ENCODE measurements at regions not wholly inside any gene's neighbourhood (a gene's known extent, or its start where the extent isn't known, plus 50 kb on each side); places are given as distances from the start of the nearest gene placed in this dataset.

DNA sequence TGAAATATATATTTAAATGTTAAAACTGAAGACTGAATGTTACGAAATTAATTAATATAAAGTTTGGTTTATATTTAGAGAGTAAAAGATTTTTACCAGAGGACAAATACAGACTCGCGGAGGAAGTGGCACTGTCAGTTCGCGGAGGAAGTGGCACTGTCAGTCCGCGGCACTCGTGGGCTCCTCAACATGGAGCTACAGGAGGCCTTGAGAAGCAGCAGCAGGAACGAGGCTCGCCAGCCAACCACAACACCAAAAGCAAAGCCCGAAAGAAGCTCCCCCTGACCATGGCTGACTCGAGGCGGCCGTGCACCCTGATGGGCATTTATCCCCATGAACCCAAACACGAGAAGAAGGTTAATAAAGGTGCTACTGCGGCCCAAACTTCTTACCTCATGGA lies 125.3 kb upstream of the PABPC4L start:
- TF ChIP-seq Cebpa-rat (IDR thresholded peaks at IDR 0.05), result no peak
- no peak overlapping the region for H3K4me3 ChIP-seq
- no peaks in the 10 kb centered on the region for H3K4me1 ChIP-seq
- no peaks in the 10 kb centered on the region for H4K20me1 ChIP-seq
- no peak overlapping the region for H3K9ac ChIP-seq
- peaks cover 6% of the 10 kb centered on the region; the same call in 1 of the 2 replicates for H3K9me3 ChIP-seq
- no peaks in the 10 kb centered on the region for H3K27me3 ChIP-seq
- H3K27ac ChIP-seq, result no peak overlapping the region
- no peaks in the 10 kb centered on the region for H3K36me3 ChIP-seq
- no peak overlapping the region for H3K4me2 ChIP-seq

DNA sequence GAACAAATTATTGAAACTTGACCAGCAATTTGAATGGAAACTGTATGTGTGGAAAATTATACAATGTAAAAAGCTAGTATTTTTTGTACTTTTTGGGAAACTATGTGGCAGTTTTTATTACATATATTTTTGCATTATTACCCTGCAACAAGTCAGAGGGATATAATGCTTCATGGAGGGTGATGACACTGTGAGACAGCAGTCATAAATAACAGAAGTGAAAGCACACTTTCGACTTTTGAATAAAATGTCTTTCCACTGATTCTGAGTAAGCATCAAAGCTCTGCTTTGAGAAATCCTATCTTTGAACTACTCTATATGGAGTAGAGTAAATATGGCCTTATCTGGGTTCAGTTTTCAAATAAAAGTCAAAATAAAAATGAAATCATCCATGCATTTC lies 122.6 kb upstream of the PABPC4L start:
- Histone ChIP-seq H3K27me3 (no peaks in the 10 kb centered on the region), H3K9ac (no peak overlapping the region), H4K20me1 (no peaks in the 10 kb centered on the region), H3K4me3 (no peak overlapping the region), H3K9me3 (peaks cover 6% of the 10 kb centered on the region; the same call in 1 of the 2 replicates), H3K27ac (no peak overlapping the region), H3K36me3 (no peaks in the 10 kb centered on the region), H3K4me2 (no peak overlapping the region), H3K4me1 (no peaks in the 10 kb centered on the region)
- TF ChIP-seq Cebpa-rat (IDR thresholded peaks at IDR 0.05), result no peak

DNA sequence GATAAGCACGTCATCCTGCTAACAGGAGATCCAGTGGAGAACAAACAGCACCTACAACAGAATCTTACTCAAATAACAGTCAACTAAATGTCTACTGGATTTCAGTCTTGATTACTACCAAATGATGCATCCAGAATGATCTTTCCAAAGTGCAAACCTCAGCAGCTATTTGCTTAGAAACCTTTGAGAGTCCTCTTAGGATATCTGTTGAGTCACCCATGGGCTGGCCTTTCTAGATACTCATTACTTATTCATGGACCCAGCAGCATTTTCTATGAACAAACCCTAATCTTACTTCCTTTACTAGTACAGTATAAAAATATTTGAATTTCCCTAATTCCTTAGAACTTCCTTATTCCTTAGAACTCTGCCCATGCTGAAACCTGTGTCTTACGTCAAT lies 118.5 kb upstream of the PABPC4L start:
- H3K36me3 ChIP-seq, result no peaks in the 10 kb centered on the region
- no peaks in the 10 kb centered on the region for H3K27me3 ChIP-seq
- no peaks in the 10 kb centered on the region for H4K20me1 ChIP-seq
- no peaks in the 10 kb centered on the region for H3K9me3 ChIP-seq
- H3K9ac ChIP-seq, result no peak overlapping the region
- TF ChIP-seq Cebpa-rat (IDR thresholded peaks at IDR 0.05), result no peak
- no peak overlapping the region for H3K27ac ChIP-seq
- H3K4me2 ChIP-seq, result no peak overlapping the region
- H3K4me3 ChIP-seq, result no peak overlapping the region
- no peaks in the 10 kb centered on the region for H3K4me1 ChIP-seq

DNA sequence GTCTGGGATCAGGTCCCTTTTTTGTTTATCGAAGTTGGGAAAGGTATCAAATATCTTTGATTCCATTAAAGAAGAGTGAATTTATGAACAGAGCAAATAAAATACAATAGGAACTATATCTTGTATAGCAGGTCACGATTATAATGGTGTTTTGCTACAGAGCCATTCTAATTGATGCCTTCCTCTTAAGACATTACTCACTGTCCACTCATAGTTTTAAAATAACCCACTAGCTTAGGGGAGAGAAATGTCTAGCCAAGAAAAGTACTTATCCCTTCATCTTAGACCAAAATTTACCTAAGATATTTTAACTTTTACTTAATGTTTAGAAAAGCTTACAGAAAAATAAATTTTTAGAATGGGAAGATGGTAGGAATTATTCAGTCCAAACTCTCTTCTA lies 112.0 kb upstream of the PABPC4L start:
- H3K4me3 ChIP-seq, result no peak overlapping the region
- no peak overlapping the region for H3K9ac ChIP-seq
- H3K36me3 ChIP-seq, result no peaks in the 10 kb centered on the region
- no peak overlapping the region for H3K4me2 ChIP-seq
- no peaks in the 10 kb centered on the region for H3K27me3 ChIP-seq
- no peak for TF ChIP-seq Cebpa-rat (IDR thresholded peaks at IDR 0.05)
- no peaks in the 10 kb centered on the region for H4K20me1 ChIP-seq
- no peak overlapping the region for H3K27ac ChIP-seq
- no peaks in the 10 kb centered on the region for H3K4me1 ChIP-seq
- no peaks in the 10 kb centered on the region for H3K9me3 ChIP-seq

DNA sequence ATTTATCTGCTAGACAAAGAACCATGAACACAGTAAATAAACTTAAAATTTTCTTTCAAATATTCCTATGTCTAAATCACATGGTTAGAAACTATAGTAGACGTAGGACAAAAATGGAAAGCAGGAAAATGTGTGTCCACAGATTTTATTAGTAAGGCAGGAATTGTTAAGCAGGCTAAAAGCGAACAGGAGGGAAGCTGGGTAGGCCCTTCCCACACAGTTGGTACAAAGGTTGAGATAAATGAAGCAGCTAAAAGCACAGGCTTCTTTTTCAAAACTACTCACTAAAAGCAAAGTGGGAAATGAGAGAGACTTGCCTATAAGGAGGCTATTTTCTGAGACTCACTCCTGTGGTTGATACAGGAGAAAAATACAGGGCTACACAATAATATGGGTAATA lies 108.1 kb upstream of the PABPC4L start:
- Histone ChIP-seq H3K4me2 (no peak overlapping the region), H3K4me3 (no peak overlapping the region), H3K27ac (no peak overlapping the region), H3K9me3 (no peaks in the 10 kb centered on the region), H3K9ac (no peak overlapping the region), H3K27me3 (no peaks in the 10 kb centered on the region), H3K4me1 (no peaks in the 10 kb centered on the region), H3K36me3 (no peaks in the 10 kb centered on the region), H4K20me1 (no peaks in the 10 kb centered on the region)
- no peak for TF ChIP-seq Cebpa-rat (IDR thresholded peaks at IDR 0.05)

DNA sequence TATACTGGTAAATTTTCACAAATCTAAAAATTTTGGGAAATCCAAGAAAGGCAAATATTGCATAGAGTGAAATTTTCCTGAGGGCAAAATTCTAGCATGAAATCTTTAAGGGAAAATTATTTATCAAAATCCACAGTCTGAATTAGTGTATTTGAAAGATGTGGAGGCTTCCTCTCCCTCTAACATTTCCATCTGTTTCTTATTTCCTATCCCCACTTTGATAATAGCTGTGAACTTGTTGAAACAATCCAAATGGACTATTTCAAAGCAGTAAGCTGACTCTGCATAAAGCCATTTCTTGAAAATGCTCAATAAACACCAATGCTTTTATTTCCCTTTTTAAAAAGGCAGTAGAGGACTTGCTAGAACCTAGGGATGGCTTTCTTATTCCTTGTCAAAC lies 107.3 kb upstream of the PABPC4L start:
- Histone ChIP-seq H3K9me3 (no peaks in the 10 kb centered on the region), H3K36me3 (no peaks in the 10 kb centered on the region), H3K27ac (no peak overlapping the region), H3K27me3 (no peaks in the 10 kb centered on the region), H3K9ac (no peak overlapping the region), H3K4me3 (no peak overlapping the region), H3K4me1 (no peaks in the 10 kb centered on the region), H4K20me1 (no peaks in the 10 kb centered on the region), H3K4me2 (no peak overlapping the region)
- TF ChIP-seq Cebpa-rat (IDR thresholded peaks at IDR 0.05), result no peak

DNA sequence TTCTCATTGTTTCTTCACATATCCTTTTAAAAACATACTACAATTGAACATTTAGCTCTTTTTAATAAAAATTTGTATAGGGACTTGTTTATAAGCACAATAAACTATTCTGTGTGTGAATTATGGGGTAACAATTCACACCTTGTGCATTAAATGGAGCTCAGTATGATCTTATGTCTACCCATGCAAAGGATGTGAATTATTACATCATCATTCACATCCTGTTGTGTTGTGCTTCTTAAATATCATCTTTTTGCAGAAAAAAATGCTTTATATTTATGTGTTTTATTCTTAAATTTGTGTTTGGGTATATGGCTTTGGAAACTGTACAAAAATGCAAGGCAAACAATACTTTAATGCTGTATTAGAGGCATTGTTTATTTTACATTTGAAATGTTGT lies 96.7 kb upstream of the PABPC4L start:
- Histone ChIP-seq H3K4me3 (no peak overlapping the region), H3K9me3 (no peaks in the 10 kb centered on the region), H3K27ac (no peak overlapping the region), H3K9ac (no peak overlapping the region), H3K36me3 (no peaks in the 10 kb centered on the region), H3K4me2 (no peak overlapping the region), H4K20me1 (no peaks in the 10 kb centered on the region), H3K27me3 (no peaks in the 10 kb centered on the region), H3K4me1 (no peaks in the 10 kb centered on the region)
- TF ChIP-seq Cebpa-rat (IDR thresholded peaks at IDR 0.05), result no peak

DNA sequence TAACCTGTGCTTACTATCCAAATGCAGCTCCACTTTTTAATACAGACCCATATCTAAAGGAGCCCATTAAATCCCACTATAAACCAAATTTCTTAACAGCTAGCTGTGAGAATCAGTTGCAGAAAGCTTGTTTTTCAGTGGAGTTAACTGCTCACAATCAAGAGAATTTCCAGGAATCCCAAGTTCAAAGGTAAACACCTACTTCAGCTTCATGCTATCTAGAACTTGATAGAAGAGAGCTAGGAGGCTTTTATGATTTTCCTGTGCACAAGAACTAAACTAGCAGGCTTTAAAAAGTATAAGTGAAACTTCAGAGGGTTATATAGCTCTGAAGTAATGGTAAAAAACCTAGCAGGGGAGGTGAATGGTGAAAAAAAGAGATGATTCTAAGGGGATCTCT lies 96.2 kb upstream of the PABPC4L start:
- Histone ChIP-seq H3K4me1 (no peaks in the 10 kb centered on the region), H3K4me2 (no peak overlapping the region)

DNA sequence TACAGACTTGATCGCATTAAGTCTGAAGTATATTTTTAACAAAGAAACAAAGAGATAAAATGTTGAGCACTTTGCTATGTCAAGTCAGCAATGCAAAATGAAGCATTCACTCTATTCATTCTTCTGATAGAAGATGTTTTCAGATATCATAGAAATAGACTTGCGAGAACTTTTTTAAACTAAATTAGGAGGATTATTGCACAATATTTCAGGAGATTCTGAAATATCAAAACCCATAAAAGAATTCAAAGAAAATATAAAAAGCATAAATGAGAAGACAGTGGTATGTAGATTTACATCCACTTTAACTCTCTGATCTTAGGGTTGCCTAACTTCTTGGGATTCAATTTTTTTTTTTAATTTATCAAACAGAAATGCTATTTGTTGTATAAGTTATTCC lies 81.1 kb upstream of the PABPC4L start:
- H3K36me3 ChIP-seq, result no peaks in the 10 kb centered on the region
- H3K27me3 ChIP-seq, result no peaks in the 10 kb centered on the region
- no peak overlapping the region for H3K4me3 ChIP-seq
- no peaks in the 10 kb centered on the region for H3K4me1 ChIP-seq
- no peak overlapping the region for H3K4me2 ChIP-seq
- TF ChIP-seq Cebpa-rat (IDR thresholded peaks at IDR 0.05), result peak; percentile 45; the same call in 1 of the 2 replicates
- H3K9ac ChIP-seq, result no peak overlapping the region
- no peaks in the 10 kb centered on the region for H3K9me3 ChIP-seq
- H4K20me1 ChIP-seq, result no peaks in the 10 kb centered on the region
- H3K27ac ChIP-seq, result no peak overlapping the region

More for the DNA sequence above, 96.2 kb upstream of the PABPC4L start:
- H3K27ac ChIP-seq, result no peak overlapping the region
- H3K4me3 ChIP-seq, result no peak overlapping the region
- H3K9me3 ChIP-seq, result no peaks in the 10 kb centered on the region
- no peaks in the 10 kb centered on the region for H4K20me1 ChIP-seq
- H3K9ac ChIP-seq, result no peak overlapping the region
- no peaks in the 10 kb centered on the region for H3K36me3 ChIP-seq
- TF ChIP-seq Cebpa-rat (IDR thresholded peaks at IDR 0.05), result no peak
- H3K27me3 ChIP-seq, result no peaks in the 10 kb centered on the region

DNA sequence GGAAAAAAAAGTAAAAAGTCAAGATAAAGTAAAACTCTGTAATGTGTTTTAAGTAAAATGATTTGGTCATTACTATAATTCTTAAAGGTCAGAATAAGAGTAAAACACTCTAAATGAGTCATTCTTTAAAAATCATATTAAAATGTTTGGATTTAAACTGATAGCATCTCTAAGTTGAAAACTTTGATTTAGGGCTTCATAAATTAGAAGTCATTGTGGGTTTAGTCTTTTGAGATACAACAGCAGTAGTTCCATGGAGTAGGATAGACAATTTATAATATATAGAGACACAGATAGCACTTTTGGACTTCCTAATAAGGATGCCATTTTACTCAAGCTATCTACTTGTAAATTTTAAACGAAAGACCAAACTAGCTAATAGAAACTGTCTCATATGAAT lies 77.1 kb upstream of the PABPC4L start:
- H3K27me3 ChIP-seq, result no peaks in the 10 kb centered on the region
- H3K9me3 ChIP-seq, result no peaks in the 10 kb centered on the region
- no peaks in the 10 kb centered on the region for H4K20me1 ChIP-seq
- H3K9ac ChIP-seq, result no peak overlapping the region
- no peaks in the 10 kb centered on the region for H3K4me1 ChIP-seq
- H3K4me3 ChIP-seq, result no peak overlapping the region
- H3K36me3 ChIP-seq, result no peaks in the 10 kb centered on the region
- no peak overlapping the region for H3K4me2 ChIP-seq
- no peak for TF ChIP-seq Cebpa-rat (IDR thresholded peaks at IDR 0.05)
- H3K27ac ChIP-seq, result no peak overlapping the region

DNA sequence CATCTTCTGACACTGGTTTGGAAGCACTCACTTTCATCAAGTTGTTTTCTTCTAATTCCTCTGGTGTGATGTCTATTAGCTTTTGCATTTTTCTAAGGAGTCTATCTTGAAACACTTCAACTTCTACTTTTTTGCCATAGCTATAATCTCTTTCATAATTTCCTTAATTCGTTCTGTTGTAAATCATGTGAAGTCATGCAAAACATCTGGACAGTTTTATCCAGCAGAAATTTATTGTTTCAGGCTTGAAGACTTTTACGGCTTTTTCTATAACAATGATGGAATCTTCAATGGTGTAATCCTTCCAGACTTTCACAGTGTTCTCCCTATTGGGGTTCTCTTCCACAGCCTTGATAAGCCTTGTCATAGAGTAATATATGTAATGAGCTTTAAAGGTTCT lies 74.9 kb upstream of the PABPC4L start:
- no peak overlapping the region for H3K27ac ChIP-seq
- no peaks in the 10 kb centered on the region for H3K27me3 ChIP-seq
- H3K4me3 ChIP-seq, result no peak overlapping the region
- H3K4me2 ChIP-seq, result no peak overlapping the region
- no peaks in the 10 kb centered on the region for H3K4me1 ChIP-seq
- no peak overlapping the region for H3K9ac ChIP-seq
- H3K9me3 ChIP-seq, result no peaks in the 10 kb centered on the region
- no peaks in the 10 kb centered on the region for H4K20me1 ChIP-seq
- no peak for TF ChIP-seq Cebpa-rat (IDR thresholded peaks at IDR 0.05)
- H3K36me3 ChIP-seq, result no peaks in the 10 kb centered on the region

All from BLaER1 (cell line).